Ovary (tissue), 3 donors: ENCODE measurements at regions not wholly inside any gene's neighbourhood (a gene's known extent, or its start where the extent isn't known, plus 50 kb on each side); places are given as distances from the start of the nearest gene placed in this dataset.

Experiments used
- CTCF ChIP-seq, 3 donors: fragments of 450-650 bp in 2 of 3; fragments of 200-600 bp in 1 of 3; IDR thresholded peaks; one replicate each; pipeline versions ENCODE4 v1.5.1 to v1.8.0; 2016 to 2022; ENCODE audit warnings: antibody characterized with exemption in 3 of 3, mild to moderate bottlenecking in 1 of 3
- POLR2A ChIP-seq: fragments of 450-650 bp; IDR thresholded peaks from one replicate; pipeline ENCODE4 v1.6.1; 2017; ENCODE audit warnings: antibody characterized with exemption, mild to moderate bottlenecking, moderate library complexity
- donor health status: DM: no; HTN: no; CAD: no.

GRCh38 chr9:129310666-129311350 lies 132.7 kb upstream of the IER5L start:
- no peak for TF ChIP-seq CTCF (IDR thresholded peaks at IDR 0.05)
- no peak for TF ChIP-seq POLR2A
